HG03521 (cell line): ENCODE measurements at regions not wholly inside any gene's neighbourhood (a gene's known extent, or its start where the extent isn't known, plus 50 kb on each side); places are given as distances from the start of the nearest gene placed in this dataset.

Source experiments
- ATAC-seq: cut with Tn5 transposase; IDR thresholded peaks from one replicate; pipeline ENCODE4 v1.9.1; 2021; ENCODE audit warnings: mild to moderate bottlenecking, moderate library complexity; ENCODE audit not compliant: unreplicated experiment

DNA sequence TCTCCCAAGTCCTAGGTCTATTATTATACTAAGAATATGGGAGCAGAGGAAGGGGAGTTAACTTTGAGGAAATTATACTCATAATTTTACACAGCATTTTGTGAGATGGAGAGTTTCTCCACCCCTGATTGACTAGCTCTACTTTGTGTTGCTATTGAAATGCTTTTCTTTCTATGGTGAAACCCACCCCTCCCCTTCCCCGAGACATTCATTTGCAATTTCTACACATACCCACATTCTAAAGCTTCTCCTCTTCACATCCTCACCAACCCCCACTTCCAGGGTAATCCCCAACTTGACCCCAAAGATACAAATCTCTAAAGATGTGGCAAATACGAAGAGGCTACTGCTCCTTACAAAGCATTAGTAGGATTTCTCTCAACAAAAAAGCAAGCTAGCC lies 992.2 kb downstream of the BCL11A start:
- ATAC-seq: no peak

DNA sequence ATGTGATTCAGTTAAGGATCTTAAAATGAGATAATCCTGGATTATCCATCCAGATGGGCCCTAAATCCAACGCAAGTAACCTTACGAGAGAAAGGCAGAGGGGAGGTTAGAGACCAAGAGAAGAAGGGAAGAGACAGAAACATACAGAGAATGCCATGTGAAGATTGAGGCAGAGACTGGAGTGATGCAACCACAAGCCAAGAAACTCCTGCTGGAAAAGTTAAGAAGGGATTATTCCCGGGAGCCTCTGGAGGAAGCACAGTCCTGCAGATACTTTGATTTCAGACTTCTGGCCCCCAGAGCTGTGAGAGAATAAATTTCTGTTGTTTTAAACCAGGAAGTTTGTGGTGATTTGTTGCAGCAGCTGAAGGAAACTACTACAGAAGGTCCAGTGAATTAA lies 992.7 kb downstream of the BCL11A start:
- no peak for ATAC-seq

DNA sequence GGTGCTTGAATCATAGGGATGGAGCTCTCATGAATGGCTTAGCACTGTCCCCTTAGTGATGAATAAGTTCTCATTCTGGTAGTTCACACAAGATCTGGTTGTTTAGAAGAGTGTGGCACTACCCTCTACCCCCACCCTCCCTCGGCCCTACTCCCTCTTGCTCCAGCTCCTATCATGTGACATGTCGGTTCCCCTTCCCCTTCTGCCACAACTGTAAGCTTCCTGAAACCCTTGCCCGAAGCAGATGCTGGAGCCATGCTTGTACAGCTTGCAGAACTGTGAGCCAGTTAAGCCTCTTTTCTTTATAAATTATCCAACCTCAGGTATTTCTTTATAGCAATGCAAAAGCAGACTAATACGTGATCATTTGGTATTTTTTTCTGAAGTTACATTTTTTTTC lies 1012.6 kb downstream of the BCL11A start:
- no peak for ATAC-seq

DNA sequence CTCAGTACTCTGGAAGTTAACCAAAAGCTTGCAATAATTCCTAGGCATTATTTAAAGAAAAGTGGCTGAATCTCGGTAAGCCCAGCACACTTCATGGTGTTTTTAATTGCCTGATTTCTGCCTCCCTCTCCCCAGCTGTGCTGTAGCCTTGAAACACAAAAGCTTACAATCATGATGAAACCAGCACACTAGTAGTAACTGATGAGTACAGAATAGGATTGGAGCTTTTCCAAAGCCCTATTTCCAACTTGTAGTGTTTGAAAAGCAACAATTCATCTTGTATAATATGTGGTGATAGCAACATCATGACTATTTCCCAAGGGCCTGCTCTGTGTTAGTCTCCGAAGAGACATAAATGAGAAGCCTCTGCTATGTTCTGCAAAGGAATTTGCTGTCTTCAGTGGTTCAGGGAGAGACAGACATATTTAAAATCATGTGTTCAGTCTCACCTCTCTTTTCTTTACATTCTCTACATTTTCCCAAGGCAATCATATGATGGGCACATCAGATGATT lies 1015.0 kb downstream of the BCL11A start:
- no peak for ATAC-seq

DNA sequence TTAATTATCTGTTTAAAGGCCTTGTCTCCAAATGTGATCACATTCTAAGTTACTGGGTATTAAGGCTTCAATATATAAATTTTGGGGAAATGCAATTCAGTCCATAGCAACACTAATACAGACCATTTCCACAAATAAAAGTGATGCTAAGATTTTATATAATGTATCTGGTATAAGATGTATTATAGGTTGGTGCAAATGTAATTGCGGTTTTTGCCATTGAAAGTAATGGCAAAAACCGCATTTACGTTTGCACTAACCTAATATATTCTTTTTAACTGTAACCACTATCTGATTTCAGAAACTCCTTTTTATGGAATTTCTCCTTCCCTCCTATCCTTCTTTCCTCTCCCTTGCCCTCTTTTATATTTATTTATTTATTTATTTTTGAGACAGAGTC lies 1020.6 kb downstream of the BCL11A start:
- no peak for ATAC-seq

DNA sequence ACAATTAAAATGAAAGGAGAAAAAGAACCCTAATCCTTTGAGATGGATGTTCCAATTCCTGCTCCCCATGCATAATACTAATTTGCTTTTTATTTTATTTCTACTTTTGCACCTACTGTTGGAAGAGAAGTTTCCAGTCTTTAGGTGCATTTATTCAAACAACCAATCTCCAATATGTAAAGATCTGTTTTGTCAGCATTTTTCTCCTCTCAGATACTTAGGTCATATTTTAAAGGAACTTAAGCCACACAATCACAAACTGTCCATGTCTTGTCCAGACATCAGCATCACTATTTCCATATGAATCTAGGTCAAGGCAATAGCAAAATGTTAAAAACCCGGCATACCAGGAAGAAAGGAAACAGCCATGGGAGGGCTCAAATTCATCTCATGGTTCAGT lies 1023.2 kb downstream of the BCL11A start:
- ATAC-seq: no peak

DNA sequence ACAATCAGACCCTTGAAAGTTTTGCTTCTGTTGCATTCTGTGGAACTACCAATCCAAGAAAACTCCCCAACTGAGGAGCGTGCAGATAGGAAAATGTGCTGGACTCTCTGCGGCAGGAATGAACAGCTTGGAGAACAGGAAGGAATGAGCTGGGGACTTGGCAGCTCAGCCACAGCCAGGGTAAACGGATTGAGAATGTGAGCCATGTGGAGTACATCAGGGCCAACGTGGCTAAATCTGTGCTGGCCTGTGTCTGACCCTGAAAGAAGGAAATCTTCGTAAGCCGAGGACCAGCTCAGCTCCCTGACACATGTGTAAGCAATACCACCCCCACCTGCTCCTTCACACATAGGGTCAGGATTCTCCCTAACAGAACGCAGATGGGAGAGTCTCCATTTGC lies 1023.7 kb downstream of the BCL11A start:
- ATAC-seq: no peak

DNA sequence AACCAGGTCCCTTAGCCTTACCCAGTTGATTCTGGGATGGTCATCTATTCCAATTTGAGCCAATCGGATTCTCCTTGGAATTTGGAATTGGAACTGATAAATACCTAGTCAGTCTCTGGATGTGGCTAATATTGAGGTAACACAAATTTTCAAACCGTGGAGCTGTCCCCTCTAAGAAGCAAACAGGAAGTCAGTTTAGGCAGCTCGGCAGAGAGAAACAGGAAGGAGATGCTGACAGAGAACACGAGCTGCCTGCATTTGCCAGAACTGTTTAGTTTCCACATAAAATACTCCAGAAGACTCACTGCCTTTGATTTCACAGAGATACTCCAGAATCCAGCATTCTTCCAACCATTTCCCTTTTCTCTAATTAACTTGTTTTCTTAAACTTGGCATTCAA lies 1024.9 kb downstream of the BCL11A start:
- ATAC-seq: no peak

DNA sequence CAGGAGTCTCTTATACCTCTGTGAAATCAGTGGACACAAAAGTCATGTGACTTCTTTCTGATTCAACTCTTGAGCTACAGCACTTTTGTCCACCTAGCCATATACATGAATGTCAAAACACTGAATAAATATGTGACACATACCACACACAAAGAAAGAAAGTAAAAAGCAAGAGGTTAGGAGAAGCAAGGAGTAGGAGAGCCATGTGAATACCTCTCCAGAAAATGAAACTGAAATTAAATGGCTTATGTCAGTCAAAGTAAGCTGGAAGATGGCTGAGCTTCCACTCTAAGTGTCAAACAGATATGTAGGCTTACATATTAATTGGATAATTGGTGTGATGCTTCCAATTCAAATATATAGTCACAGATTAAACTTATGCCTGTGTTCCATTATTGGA lies 1050.5 kb downstream of the BCL11A start:
- ATAC-seq: no peak

DNA sequence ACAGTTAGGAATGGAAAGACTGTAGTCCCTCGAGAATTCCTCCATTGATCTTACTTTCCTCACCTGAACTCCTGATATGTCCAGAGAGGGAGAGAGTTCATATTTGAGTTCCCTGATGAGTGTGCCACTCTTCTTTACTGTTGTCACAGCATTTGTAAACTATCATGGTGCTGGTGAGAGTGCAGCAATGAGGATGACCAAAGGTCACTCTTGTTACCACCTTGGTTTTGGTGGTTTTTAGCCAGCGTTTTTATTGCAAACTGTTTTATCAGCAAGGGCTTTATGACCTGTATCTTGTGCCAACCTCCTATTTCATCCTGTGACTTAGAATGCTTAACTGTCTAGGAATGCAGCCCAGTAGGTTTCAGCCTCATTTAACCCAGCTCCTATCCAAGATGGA lies 1062.5 kb downstream of the BCL11A start:
- ATAC-seq: no peak

DNA sequence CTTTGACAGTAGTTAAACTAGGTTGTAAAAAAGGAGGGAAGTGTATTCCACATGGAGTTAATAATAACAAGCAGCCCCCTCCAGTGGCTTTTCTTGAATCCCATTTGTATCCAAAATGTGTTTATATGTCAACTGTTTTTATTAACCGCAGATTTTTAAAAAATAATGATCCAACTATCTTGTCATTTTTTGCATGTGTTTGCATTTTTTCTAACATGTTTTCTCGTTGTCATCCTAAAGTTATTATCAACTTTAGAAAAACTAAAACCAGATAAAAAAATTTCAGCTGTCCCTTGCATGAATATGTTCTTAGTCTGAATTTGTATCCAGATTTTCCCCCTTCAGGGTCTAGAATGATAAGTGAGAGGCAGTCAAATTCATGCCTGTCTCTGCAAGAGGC lies 1063.3 kb downstream of the BCL11A start:
- ATAC-seq: no peak

DNA sequence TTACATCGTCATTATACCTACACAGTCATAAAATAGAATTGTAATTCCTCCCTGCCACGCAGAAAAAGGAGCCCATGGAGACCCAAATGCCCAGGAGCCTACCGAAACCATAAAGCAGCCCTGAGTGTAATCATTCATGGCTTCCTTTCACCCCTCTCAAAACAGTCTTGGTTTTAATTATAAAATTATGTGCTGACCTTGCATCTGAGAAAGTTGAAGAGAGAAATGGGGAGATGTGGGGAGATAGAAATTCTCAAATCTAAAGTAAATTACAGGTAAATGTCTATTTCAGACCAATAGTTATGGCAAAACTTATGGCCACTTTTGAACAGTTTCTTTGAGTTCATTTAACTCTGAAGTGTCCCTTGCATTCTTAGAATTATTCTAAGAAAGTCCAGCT lies 1068.8 kb downstream of the BCL11A start:
- no peak for ATAC-seq

DNA sequence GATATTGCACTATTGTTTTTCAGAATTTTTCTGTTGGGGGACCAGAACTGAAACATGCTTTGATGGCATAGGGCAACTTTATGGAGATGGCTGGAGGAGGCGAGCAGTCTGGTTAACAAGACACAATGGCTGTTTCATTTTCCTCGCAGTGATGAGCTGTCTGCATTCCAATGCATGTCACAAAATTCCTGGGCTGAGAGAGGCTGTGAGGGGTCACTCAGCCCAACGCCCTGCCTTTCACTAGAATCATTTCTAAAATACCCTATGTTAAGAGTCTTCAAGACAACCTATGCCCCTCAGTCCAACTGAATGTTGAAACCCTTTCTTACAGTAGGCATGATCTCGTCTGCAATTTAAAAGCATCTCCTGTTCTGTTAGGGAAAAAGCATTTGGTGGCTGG lies 1090.0 kb downstream of the BCL11A start:
- no peak for ATAC-seq

DNA sequence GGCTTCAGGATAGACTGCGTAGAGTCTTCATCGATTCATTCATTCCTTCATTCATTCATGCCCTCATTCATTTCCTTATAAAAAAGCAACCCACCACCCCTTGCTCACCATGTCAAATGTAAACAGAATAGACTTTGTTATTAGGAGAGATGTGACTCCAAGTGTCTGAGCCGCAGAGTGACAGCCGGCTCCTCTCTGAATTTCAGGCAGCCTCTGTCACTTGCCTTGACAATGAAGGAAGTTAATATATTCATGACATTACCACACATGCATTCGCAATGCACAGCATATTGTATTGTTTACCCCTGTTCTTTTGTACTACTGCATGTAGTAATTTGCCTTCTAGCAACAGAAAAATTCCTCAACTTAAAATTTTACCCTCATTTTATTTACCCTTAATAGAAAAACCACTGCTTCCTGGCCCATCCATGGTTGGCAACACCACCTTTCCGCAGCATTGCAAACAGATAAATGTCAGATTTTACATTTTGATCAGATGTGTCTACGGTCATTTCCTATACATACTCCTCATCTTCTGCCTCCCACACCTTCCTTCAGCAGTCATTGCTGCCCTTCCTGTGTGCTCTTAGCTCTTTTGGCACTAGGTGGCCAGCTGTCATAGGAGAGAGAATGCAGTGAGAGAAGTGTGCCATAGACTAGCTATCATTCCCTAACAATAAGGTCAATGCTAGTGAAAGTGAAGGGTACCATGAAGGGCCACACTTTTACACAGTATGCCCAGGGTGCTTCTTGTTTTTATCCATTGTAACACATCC lies 1090.8 kb downstream of the BCL11A start:
- no peak for ATAC-seq

DNA sequence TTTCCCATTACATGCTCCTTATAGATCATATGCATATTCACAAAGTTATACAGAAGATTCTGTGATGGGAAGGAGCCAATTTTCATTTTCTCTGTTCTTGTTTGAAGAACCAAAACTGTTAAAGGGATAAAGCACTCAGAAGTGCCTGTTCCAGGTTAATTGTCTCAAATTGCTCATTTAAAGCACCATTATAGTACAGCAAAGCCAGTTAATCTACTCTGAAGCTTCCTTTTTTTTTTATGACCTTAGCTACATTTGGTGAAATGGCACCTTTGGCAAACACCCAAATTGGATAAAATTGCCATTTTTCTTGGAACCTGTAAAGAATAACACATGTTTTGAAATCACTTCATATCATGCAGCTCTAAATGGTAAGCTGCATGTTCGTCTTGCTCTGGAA lies 1092.3 kb downstream of the BCL11A start:
- ATAC-seq: no peak

DNA sequence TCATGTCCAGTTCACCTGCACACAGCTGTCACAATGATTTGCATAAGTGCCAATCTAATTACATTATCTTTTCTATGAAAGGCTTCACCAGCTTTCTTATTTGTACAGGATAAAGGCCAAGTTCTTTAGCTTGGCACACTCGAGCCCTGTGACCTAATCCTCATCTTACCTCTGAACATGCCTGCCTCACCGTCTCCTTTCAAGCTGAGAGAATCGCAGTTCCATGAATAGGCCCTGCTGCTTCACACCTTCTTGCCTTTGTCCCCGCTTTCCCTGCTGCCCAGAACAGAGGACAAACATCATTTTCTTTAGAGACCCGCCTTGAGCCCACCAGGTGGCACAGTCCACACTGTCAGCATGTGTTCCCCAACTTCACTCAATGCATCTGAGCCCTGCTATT lies 1094.7 kb downstream of the BCL11A start:
- no peak for ATAC-seq

DNA sequence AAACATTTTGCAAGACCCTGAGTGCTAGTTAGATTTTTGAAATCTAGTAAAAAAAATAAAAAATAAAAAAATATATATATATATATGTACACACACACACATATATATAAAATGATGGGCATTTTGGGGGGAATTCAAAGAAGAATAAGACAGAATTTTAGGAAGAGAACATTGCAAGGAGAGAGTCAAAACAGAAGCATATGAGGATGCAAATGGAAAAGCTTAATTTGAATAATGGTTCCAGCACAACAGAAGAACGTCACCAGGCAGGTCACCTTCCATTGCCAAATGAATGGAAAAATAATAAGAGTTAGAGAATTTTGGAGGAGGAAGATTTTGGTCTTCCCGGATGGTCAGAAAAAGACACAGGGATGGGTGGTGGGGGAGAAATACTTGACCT lies 1097.2 kb downstream of the BCL11A start:
- no peak for ATAC-seq

DNA sequence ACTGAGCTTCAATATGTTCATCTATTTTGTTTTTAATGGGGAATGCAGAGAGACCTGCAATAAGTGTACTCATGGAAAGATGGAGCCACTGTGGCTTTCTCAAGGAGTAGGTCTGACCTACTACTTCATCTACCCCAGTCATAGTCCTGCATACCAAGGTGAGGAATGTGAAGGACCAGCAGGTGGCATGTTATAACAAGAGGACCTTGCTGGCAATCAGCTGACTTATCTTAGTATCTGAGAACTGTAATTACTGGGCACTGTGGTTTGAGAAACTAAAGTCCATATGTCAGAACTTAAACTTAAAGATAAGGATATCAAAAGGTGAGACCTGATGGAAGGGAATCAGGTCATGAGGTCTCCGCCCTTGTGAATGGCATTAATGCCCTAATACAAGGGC lies 1104.2 kb downstream of the BCL11A start:
- ATAC-seq: no peak

DNA sequence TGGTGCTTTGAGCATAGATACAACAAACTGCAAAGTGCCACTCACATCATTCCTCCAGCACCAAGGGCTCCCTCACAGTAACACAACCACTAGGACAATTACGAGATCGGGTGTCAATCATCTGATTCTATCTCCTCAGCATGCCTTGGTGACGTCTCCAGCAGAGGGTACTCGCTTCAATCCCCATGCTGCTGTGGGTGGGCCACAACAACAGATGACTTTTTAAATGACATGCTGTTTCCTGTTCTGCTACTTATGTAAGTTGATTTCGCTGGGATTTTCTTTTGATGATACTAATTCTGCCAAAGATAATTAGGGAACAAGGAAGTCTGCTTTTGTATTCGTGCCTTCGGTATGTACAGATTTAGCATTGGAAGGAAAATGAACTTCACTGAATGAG lies 1113.0 kb downstream of the BCL11A start:
- ATAC-seq: no peak

DNA sequence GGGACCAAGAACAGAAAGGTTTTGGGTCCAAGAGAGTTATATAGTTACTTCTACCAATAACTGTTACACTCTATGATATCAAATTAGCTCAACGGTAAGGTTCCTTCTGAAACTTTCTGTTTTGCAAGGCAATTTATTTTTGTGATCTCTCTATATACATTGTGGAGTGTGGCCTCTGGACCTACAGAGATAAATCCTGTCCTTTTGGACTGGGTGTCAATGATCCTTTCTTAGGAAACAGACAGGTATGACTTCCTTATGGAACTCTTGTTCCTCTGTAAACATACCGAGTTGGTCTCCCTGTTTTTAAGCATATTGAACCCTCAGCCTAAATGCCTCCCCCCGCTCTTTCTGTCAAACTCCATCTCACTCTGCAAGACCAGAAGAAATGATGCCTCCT lies 1117.8 kb downstream of the BCL11A start:
- ATAC-seq: no peak

DNA sequence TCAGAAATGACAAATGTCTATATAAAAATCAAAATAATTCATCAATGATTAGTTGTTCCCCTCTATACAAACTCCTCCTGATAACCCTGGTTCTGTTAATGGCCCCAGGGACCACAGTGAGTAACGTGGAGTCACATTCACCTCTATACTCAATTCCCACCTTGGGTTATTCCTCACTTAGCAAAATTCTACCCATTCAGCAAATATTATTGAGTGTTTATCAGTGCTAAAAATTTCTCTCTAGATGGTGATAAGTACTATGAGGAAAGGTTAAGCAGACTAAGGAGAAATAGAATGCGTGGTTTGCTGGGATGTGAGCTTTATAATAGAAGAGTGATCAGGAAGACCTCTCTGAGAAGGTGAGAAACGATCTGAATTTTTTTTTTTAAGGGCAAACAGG lies 1124.5 kb downstream of the BCL11A start:
- no peak for ATAC-seq

DNA sequence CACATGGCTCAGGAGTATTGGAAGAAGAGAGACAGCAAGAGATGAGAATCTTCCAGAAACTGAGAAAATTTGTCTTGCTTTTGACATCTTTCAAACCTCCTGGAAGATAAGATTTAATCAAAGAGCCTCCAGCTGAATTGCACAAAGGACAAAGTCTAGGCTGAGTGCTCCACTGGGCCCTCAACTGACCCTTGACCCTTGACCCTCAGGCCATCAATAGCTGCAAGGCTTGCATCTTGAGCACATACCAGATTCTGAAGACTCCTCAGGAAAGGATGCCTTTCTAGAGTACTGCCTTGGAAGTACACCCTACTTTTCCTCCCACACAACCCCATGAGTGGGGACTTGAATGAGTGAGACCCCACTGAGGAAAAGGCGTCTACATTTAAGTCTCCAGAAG lies 1125.5 kb downstream of the BCL11A start:
- no peak for ATAC-seq

DNA sequence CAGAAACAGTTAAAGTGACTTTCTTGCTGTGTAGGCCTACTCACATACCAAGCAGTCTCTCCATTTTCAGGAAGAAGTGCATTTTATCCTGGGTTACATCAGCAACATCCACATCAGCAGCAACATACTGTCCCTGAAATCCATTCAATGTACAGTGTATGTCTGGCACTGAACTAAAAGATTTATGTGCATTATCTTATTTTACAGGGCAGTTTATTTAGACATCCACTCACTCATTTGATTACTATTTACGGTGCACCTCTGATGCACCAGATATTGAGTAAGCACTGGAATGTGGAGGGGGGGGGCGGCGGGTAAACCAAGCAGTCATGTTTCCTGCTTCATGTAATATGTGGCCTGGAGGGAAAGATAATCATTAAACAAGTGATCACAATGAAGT lies 1128.2 kb downstream of the BCL11A start:
- no peak for ATAC-seq
